ENCODE measurements at regions not wholly inside any gene's neighbourhood (a gene's known extent, or its start where the extent isn't known, plus 50 kb on each side); places are given as distances from the start of the nearest gene placed in this dataset.

DNA sequence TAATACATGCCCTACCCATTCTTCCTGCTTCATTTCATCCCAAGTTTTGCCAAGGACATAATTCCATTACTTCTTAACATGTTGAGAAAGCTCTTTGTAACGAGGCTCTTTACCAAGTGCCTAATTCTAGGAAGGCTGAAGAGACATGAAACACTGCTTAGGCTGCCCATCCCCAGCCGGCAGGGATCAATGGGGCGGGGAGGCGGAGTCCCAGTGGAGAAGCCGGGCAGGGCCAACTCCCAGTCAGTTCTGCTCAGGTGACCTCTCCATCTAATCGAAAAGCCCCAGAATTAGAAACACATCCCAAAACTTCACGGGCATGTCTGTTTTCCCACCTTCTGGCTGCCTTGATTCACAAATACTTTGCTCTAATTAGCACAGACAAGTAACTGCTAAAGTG, 89.5 kb upstream of the LYZL1 start:
- Histone ChIP-seq H3K4me2 (ENCODE audit: control insufficient read depth, insufficient read depth) (no peak overlapping the region), H3K27me3 (replicated peaks in 1 of 2; ENCODE audit: control insufficient read depth in 2 of 2, insufficient read depth in 2 of 2, low read length in 1 of 2) (no peaks in the 10 kb centered on the region), H3K4me3 (no peak overlapping the region), H4K20me1 (ENCODE audit: control insufficient read depth, insufficient read depth) (no peaks in the 10 kb centered on the region), H3K9ac (ENCODE audit: control insufficient read depth, insufficient read depth, low read length) (no peak overlapping the region), H3K4me1 (ENCODE audit: control insufficient read depth, insufficient read depth, low read length) (no peaks in the 10 kb centered on the region), H2AFZ (ENCODE audit: control insufficient read depth, low read depth, low read length) (no peak overlapping the region), H3K79me2 (ENCODE audit: control insufficient read depth, insufficient read depth, low read length) (no peaks in the 10 kb centered on the region), H3K36me3 (ENCODE audit: control insufficient read depth in 2 of 2, insufficient read depth in 2 of 2, low read length in 1 of 2) (no peaks in the 10 kb centered on the region), H3K27ac (ENCODE audit: control insufficient read depth, insufficient read depth) (no peak overlapping the region), H3K9me3 (replicated peaks; ENCODE audit: control insufficient read depth, insufficient read depth, low read length) (no peaks in the 10 kb centered on the region)
- BruUV-seq (replicated peaks), result no TSS peak
- DNase-seq (ENCODE audit: low read depth, low spot score) (no peak), FAIRE-seq (no peak), ATAC-seq (no peak)
- ChIA-PET RAD21 (ENCODE audit: unreplicated experiment) (no interaction called here), SMC1A (ENCODE audit: uncharacterized antibody, unreplicated experiment) (no interaction called here), POLR2A (no interaction called here), CTCF (no interaction called here)
- 38% methylated on average over 7 of the region's 7 CpGs for WGBS (ENCODE audit: insufficient coverage, insufficient replicate concordance, low lambda C conversion rate, missing lambda C conversion rate)
- in situ Hi-C loops (cut with MboI) (no loop called here), intact Hi-C loops (cut with micrococcal nuclease; ENCODE audit: unreplicated experiment) (no loop called here)
- TF ChIP-seq JUNB (IDR thresholded peaks at IDR 0.05) (no peak), ZBTB11 (CRISPR knock-in tag; IDR thresholded peaks at IDR 0.05) (no peak), BHLHE40 (IDR thresholded peaks at IDR 0.05; ENCODE audit: borderline replicate concordance in 1 of 2, low read depth in 2 of 2, low read length in 1 of 2) (no peak), CHD4 (IDR thresholded peaks at IDR 0.05) (no peak), NFYB (IDR thresholded peaks at IDR 0.05; ENCODE audit: insufficient read depth, low read depth, low read length) (no peak), NFIC (IDR thresholded peaks at IDR 0.05; ENCODE audit: low read depth, low read length) (no peak), CTCF (IDR thresholded peaks at IDR 0.05 in 2 of 3, conservative IDR thresholded peaks at IDR 0.05 in 1 of 3; ENCODE audit: control insufficient read depth in 2 of 3, extremely low read depth in 1 of 3, insufficient read depth in 1 of 3, low read depth in 3 of 3, low read length in 3 of 3) (no peak), CEBPZ (IDR thresholded peaks at IDR 0.05; ENCODE audit: low read depth, low read length) (no peak), BACH1 (IDR thresholded peaks at IDR 0.05; ENCODE audit: borderline replicate concordance) (no peak), PAX8 (IDR thresholded peaks at IDR 0.05) (no peak), EZH2 (IDR thresholded peaks at IDR 0.05; ENCODE audit: borderline replicate concordance, control insufficient read depth, low read depth, low read length) (no peak), GABPA (IDR thresholded peaks at IDR 0.05; ENCODE audit: low read depth) (no peak), USF2 (IDR thresholded peaks at IDR 0.05; ENCODE audit: borderline replicate concordance, low read depth, low read length) (no peak)

Data from GM12878 (cell line).